HepG2 (cell line): ENCODE measurements at regions not wholly inside any gene's neighbourhood (a gene's known extent, or its start where the extent isn't known, plus 50 kb on each side); places are given as distances from the start of the nearest gene placed in this dataset.

ENCODE experiments used
- ATAC-seq: fragments of 200-7000 bp; cut with Tn5 transposase; 3 replicates; pipeline ENCODE4 v1.9.1; 2020; ENCODE audit warnings: mild to moderate bottlenecking, moderate library complexity
- BruUV-seq: library from RNA; stranded (reverse); fragments of 400-500 nt; replicated peaks from 2 replicates; lab custom pipeline; 2021; lab: Mats Ljungman, UMichigan
- CTCF ChIA-PET: fragments of 300-600 bp; formaldehyde crosslinking; extraction: SDS; loops from one replicate; lab custom pipeline; 2021; ENCODE audit warnings: low total read pairs, inconsistent platforms, low intra/inter-chr PET ratio; lab: Yijun Ruan, JAX
- POLR2A ChIA-PET: fragments of 350-600 bp; sonication (Branson Sonifier 250); formaldehyde crosslinking; loops from one replicate; lab custom pipeline; 2020; ENCODE audit warnings: antibody characterized with exemption, inconsistent platforms; lab: Yijun Ruan, JAX
- DNase-seq: peaks from one replicate; pipeline ENCODE4 v3.0.0-alpha.2; 2015; ENCODE audit warnings: low spot score
- FAIRE-seq: peaks from 3 replicates; lab custom pipeline; 2011; peaks lifted over from hg19 to GRCh38; lab: Jason Lieb, UNC
- H2AFZ ChIP-seq: one replicate; pipeline ENCODE4 v1.6.1; 2011; ENCODE audit warnings: low read length, inconsistent platforms
- H3K27ac ChIP-seq: fragments of 300-600 bp; 3 replicates; pipeline ENCODE4 v1.8.0; 2011; ENCODE audit warnings: mixed run types, mild to moderate bottlenecking, mixed read lengths, low read length, inconsistent platforms; ENCODE audit not compliant: insufficient read depth; ENCODE audit errors: extremely low read length
- H3K27me3 ChIP-seq, 2 experiments: fragments of 200-600 bp in 1 of 2; 2 replicates in 1 of 2; 3 replicates in 1 of 2; pipeline versions ENCODE4 v1.6.0 to v1.8.0; 2011; ENCODE audit warnings: low read length in 2 of 2, mild to moderate bottlenecking in 2 of 2, moderate library complexity in 2 of 2, inconsistent platforms in 1 of 2; ENCODE audit not compliant: insufficient read depth in 2 of 2, control insufficient read depth in 1 of 2
- H3K36me3 ChIP-seq, 2 experiments: fragments of 200-600 bp in 1 of 2; replicated peaks in 1 of 2; 2 replicates in 1 of 2; 3 replicates in 1 of 2; pipeline versions ENCODE4 v1.5.1 to v1.8.0; 2011; ENCODE audit warnings: low read length in 2 of 2, inconsistent platforms in 1 of 2; ENCODE audit not compliant: insufficient read depth in 2 of 2, control insufficient read depth in 1 of 2
- H3K4me1 ChIP-seq: 2 replicates; pipeline ENCODE4 v1.5.1; 2012; ENCODE audit warnings: low read length, inconsistent platforms; ENCODE audit not compliant: insufficient read depth
- H3K4me2 ChIP-seq: 2 replicates; pipeline ENCODE4 v1.6.0; 2011; ENCODE audit warnings: low read depth, low read length, inconsistent platforms
- H3K4me3 ChIP-seq, 3 experiments: fragments of 200-600 bp in 1 of 3; sonication (generic), shearing (Covaris generic) in 1 of 3; replicated peaks in 1 of 3; 2 replicates each; pipeline ENCODE4 v1.5.1; 2011 to 2016; ENCODE audit warnings: low read length in 3 of 3, inconsistent platforms in 2 of 3, low read depth in 2 of 3, mild to moderate bottlenecking in 2 of 3, control low read depth in 1 of 3, mixed read lengths in 1 of 3; ENCODE audit not compliant: insufficient read depth in 1 of 3
- H3K79me2 ChIP-seq: one replicate; pipeline ENCODE4 v1.6.1; 2011; ENCODE audit warnings: low read length, inconsistent platforms; ENCODE audit not compliant: insufficient read depth
- H3K9ac ChIP-seq: 2 replicates; pipeline ENCODE4 v1.6.0; 2011; ENCODE audit warnings: mild to moderate bottlenecking, low read depth, low read length, inconsistent platforms; ENCODE audit not compliant: insufficient read depth
- H3K9me3 ChIP-seq: 2 replicates; pipeline ENCODE4 v1.5.1; 2012; ENCODE audit warnings: mild to moderate bottlenecking, low read length
- H4K20me1 ChIP-seq: 2 replicates; pipeline ENCODE4 v1.6.0; 2011; ENCODE audit warnings: inconsistent platforms, mild to moderate bottlenecking, low read length, moderate library complexity; ENCODE audit not compliant: insufficient read depth
- FOXP1 ChIP-seq, 2 experiments: fragments of 450-650 bp in 1 of 2; IDR thresholded peaks; 2 replicates each; pipeline ENCODE4 v1.6.1; 2017 to 2018; ENCODE audit warnings: antibody characterized with exemption in 1 of 2
- JARID2 ChIP-seq: sonication (generic); formaldehyde crosslinking; IDR thresholded peaks from 2 replicates; pipeline ENCODE4 v1.8.1; 2023; ENCODE audit warnings: missing genetic modification reagents, inconsistent platforms; ENCODE audit not compliant: insufficient replicate concordance
- JUND ChIP-seq: sonication (generic); formaldehyde crosslinking; IDR thresholded peaks from 2 replicates; pipeline ENCODE4 v1.8.0; 2022; ENCODE audit warnings: mild to moderate bottlenecking, missing genetic modification reagents
- MEIS2 ChIP-seq: sonication (generic); formaldehyde crosslinking; IDR thresholded peaks from 2 replicates; pipeline ENCODE4 v1.9.0; 2021; ENCODE audit warnings: mild to moderate bottlenecking, missing genetic modification reagents
- MXI1 ChIP-seq: IDR thresholded peaks from 3 replicates; pipeline ENCODE4 v1.6.1; 2012; ENCODE audit warnings: low read depth, low read length, inconsistent platforms, borderline replicate concordance
- NONO ChIP-seq, 2 experiments: fragments of 450-650 bp in 1 of 2; sonication (generic) in 1 of 2; formaldehyde crosslinking in 1 of 2; IDR thresholded peaks in 1 of 2; conservative IDR thresholded peaks in 1 of 2; 2 replicates each; pipeline versions ENCODE4 v1.6.1 to v1.8.0; 2017 to 2022; ENCODE audit warnings: mild to moderate bottlenecking in 1 of 2, missing genetic modification reagents in 1 of 2, moderate library complexity in 1 of 2
- PPARG ChIP-seq: conservative IDR thresholded peaks from 2 replicates; pipeline ENCODE4 v1.6.1; 2016; ENCODE audit warnings: missing biosample characterization, missing genetic modification reagents
- PTBP1 ChIP-seq: fragments of 200-400 bp; formaldehyde crosslinking; IDR thresholded peaks from 2 replicates; pipeline ENCODE4 v1.6.1; 2018; ENCODE audit warnings: low read length, low read depth; ENCODE audit not compliant: poor library complexity, severe bottlenecking
- ZEB1 ChIP-seq: IDR thresholded peaks from 2 replicates; pipeline ENCODE4 v1.6.1; 2012; ENCODE audit warnings: mild to moderate bottlenecking, low read depth, inconsistent platforms; ENCODE audit not compliant: insufficient replicate concordance
- ZNF501 ChIP-seq: sonication (generic); formaldehyde crosslinking; IDR thresholded peaks from 2 replicates; pipeline ENCODE4 v1.5.1; 2020; ENCODE audit warnings: mild to moderate bottlenecking, moderate library complexity, missing genetic modification reagents
- ZNF614 ChIP-seq: IDR thresholded peaks from 2 replicates; pipeline ENCODE4 v1.6.1; 2018; ENCODE audit warnings: missing biosample characterization, missing genetic modification reagents, inconsistent platforms, borderline replicate concordance
- ZNF615 ChIP-seq: sonication (generic); formaldehyde crosslinking; IDR thresholded peaks from 2 replicates; pipeline ENCODE4 v1.5.0; 2020; ENCODE audit warnings: mild to moderate bottlenecking, missing genetic modification reagents, borderline replicate concordance
- WGBS: methylation state at CpG from one replicate; pipeline ENCODE4 v1.1.6; 2017; ENCODE audit warnings: low lambda C conversion rate; 5-methylcytosine and 5-hydroxymethylcytosine counted together
- in situ Hi-C: cut with HindIII; loops from 2 replicates; pipeline ENCODE4 v1.10.0; 2017; ENCODE audit warnings: low pct_unique_long_range_greater_than_20kb; ENCODE audit not compliant: extremely low pct_ligation_motif_present
- intact Hi-C: fragments of 100-400 bp; cut with micrococcal nuclease; formaldehyde crosslinking; loops from one replicate; pipeline ENCODE4 v1.10.0; 2022; ENCODE audit not compliant: unreplicated experiment
- TF ChIP-seq, protein P1 (sequence below): sonication (generic); formaldehyde crosslinking; IDR thresholded peaks from 2 replicates; pipeline ENCODE4 v1.5.1; 2020; ENCODE audit warnings: missing genetic modification reagents, mild to moderate bottlenecking, borderline replicate concordance
- TF ChIP-seq, protein P2 (sequence below): sonication (generic); formaldehyde crosslinking; IDR thresholded peaks from 2 replicates; pipeline ENCODE4 v1.4.0; 2020; ENCODE audit warnings: missing genetic modification reagents
- TF ChIP-seq, protein P3 (sequence below): sonication (generic); formaldehyde crosslinking; IDR thresholded peaks from 2 replicates; pipeline ENCODE4 v1.5.0; 2020; ENCODE audit warnings: mild to moderate bottlenecking, missing genetic modification reagents, moderate library complexity
- TF ChIP-seq, protein P4 (sequence below): sonication (generic); formaldehyde crosslinking; IDR thresholded peaks from 2 replicates; pipeline ENCODE4 v1.5.0; 2020; ENCODE audit warnings: missing genetic modification reagents

DNA sequence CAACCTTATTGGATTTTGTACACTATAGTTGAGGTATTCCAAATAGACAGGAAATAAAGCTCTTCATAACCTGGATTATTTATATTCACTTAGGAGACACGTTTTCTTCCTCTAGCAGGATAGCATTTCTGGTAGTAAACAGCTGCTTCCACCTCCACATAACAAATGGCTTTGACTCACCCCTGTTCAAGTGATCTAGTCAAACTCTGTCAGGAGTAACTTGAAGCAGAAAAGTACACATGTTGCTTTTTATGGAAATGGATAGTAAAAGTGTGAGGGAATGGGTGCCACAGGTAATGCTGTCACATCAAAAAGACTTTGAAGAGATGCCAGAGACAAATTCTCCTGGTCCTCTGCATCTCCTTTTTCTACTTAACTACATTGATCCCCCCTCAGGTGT, 258.7 kb upstream of the SLC7A11 start:
- BruUV-seq: no TSS peak
- no peak for ATAC-seq
- WGBS: 0% methylated on average over 1 of the region's 1 CpG

DNA sequence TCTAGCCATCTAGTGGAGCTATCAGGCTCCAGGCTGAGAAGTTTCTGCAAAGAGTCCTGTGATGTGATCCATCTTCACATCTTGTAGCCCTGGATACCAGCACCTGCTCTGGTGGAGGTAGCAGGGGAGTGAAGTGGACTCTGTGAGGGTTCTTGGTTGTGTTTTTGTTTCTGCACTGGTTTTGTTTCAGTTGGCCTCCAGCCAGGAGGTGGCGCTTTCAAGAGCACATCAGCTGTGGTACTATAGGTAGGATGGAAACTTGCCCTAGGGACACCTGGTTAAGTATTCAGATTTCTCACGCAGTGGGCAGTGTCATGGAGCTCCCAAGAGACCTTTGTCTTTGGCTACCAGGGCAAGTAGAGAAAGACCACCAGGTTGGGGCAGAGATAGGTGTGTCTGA, 257.5 kb upstream of the SLC7A11 start:
- ChIA-PET CTCF (no interaction called here), POLR2A (no interaction called here)
- no peak for DNase-seq
- H3K4me2 ChIP-seq: no peak overlapping the region
- 0 out of 2 replicates have a peak, but pooled peaks cover 3% of the 10 kb centered on the region for H3K9me3 ChIP-seq
- no peaks in the 10 kb centered on the region for H3K4me1 ChIP-seq
- intact Hi-C loops: loop anchor here (1.0 to 10.0 kb wide), 2 partner anchors 182 to 275 kb away; no protein-coding TSS in a partner anchor
- no peak overlapping the region for H3K27ac ChIP-seq
- no peak overlapping the region for H3K9ac ChIP-seq
- no peaks in the 10 kb centered on the region for H3K36me3 ChIP-seq
- H3K27me3 ChIP-seq: no peaks in the 10 kb centered on the region
- FAIRE-seq: no peak
- H3K79me2 ChIP-seq: no peaks in the 10 kb centered on the region
- in situ Hi-C loops: loop anchor here (25.0 kb wide), 1 partner anchor 462 kb away; no protein-coding TSS in a partner anchor
- BruUV-seq: no TSS peak
- ATAC-seq: no peak
- WGBS: 5% methylated on average over 2 of the region's 2 CpGs
- H2AFZ ChIP-seq: no peak overlapping the region
- no peak overlapping the region for H3K4me3 ChIP-seq
- no peaks in the 10 kb centered on the region for H4K20me1 ChIP-seq
- no peak for TF ChIP-seq FOXP1 (IDR thresholded peaks at IDR 0.05)
- no peak for TF ChIP-seq FOXP1 (CRISPR knock-in tag; IDR thresholded peaks at IDR 0.05)
- TF ChIP-seq JARID2 (CRISPR knock-in tag): no peak
- TF ChIP-seq, protein P1, sequence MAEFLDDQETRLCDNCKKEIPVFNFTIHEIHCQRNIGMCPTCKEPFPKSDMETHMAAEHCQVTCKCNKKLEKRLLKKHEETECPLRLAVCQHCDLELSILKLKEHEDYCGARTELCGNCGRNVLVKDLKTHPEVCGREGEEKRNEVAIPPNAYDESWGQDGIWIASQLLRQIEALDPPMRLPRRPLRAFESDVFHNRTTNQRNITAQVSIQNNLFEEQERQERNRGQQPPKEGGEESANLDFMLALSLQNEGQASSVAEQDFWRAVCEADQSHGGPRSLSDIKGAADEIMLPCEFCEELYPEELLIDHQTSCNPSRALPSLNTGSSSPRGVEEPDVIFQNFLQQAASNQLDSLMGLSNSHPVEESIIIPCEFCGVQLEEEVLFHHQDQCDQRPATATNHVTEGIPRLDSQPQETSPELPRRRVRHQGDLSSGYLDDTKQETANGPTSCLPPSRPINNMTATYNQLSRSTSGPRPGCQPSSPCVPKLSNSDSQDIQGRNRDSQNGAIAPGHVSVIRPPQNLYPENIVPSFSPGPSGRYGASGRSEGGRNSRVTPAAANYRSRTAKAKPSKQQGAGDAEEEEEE (CRISPR knock-in tag): no peak
- TF ChIP-seq, protein P2, sequence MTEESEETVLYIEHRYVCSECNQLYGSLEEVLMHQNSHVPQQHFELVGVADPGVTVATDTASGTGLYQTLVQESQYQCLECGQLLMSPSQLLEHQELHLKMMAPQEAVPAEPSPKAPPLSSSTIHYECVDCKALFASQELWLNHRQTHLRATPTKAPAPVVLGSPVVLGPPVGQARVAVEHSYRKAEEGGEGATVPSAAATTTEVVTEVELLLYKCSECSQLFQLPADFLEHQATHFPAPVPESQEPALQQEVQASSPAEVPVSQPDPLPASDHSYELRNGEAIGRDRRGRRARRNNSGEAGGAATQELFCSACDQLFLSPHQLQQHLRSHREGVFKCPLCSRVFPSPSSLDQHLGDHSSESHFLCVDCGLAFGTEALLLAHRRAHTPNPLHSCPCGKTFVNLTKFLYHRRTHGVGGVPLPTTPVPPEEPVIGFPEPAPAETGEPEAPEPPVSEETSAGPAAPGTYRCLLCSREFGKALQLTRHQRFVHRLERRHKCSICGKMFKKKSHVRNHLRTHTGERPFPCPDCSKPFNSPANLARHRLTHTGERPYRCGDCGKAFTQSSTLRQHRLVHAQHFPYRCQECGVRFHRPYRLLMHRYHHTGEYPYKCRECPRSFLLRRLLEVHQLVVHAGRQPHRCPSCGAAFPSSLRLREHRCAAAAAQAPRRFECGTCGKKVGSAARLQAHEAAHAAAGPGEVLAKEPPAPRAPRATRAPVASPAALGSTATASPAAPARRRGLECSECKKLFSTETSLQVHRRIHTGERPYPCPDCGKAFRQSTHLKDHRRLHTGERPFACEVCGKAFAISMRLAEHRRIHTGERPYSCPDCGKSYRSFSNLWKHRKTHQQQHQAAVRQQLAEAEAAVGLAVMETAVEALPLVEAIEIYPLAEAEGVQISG (CRISPR knock-in tag): peak; percentile 61
- TF ChIP-seq, protein P3, sequence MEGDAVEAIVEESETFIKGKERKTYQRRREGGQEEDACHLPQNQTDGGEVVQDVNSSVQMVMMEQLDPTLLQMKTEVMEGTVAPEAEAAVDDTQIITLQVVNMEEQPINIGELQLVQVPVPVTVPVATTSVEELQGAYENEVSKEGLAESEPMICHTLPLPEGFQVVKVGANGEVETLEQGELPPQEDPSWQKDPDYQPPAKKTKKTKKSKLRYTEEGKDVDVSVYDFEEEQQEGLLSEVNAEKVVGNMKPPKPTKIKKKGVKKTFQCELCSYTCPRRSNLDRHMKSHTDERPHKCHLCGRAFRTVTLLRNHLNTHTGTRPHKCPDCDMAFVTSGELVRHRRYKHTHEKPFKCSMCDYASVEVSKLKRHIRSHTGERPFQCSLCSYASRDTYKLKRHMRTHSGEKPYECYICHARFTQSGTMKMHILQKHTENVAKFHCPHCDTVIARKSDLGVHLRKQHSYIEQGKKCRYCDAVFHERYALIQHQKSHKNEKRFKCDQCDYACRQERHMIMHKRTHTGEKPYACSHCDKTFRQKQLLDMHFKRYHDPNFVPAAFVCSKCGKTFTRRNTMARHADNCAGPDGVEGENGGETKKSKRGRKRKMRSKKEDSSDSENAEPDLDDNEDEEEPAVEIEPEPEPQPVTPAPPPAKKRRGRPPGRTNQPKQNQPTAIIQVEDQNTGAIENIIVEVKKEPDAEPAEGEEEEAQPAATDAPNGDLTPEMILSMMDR (CRISPR knock-in tag): peak; percentile 31
- TF ChIP-seq PTBP1: no peak

More for the DNA sequence above, 258.7 kb upstream of the SLC7A11 start:
- intact Hi-C loops (no loop called here), in situ Hi-C loops (loop anchor here (25.0 kb wide), 1 partner anchor 464 kb away; no protein-coding TSS in a partner anchor)
- FAIRE-seq: no peak
- Histone ChIP-seq H3K27me3 (no peaks in the 10 kb centered on the region), H2AFZ (no peak overlapping the region), H3K4me2 (no peak overlapping the region), H4K20me1 (no peaks in the 10 kb centered on the region), H3K79me2 (no peaks in the 10 kb centered on the region), H3K9ac (no peak overlapping the region), H3K9me3 (0 out of 2 replicates have a peak, but pooled peaks cover 3% of the 10 kb centered on the region), H3K4me3 (no peak overlapping the region), H3K36me3 (no peaks in the 10 kb centered on the region), H3K4me1 (no peaks in the 10 kb centered on the region), H3K27ac (no peak overlapping the region)
- ChIA-PET POLR2A (no interaction called here), CTCF (no interaction called here)
- TF ChIP-seq, protein P4, sequence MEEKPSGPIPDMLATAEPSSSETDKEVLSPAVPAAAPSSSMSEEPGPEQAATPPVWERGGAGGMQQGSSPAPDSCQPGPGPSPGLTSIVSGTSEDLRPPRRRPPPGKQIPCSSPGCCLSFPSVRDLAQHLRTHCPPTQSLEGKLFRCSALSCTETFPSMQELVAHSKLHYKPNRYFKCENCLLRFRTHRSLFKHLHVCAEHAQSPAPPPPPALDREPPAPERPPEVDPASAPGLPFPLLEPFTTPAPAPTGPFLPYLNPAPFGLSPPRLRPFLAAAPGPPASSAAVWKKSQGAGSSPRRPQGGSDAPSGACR (CRISPR knock-in tag): no peak
- TF ChIP-seq NONO (IDR thresholded peaks at IDR 0.05) (no peak), NONO (CRISPR knock-in tag; conservative IDR thresholded peaks at IDR 0.05) (no peak), ZEB1 (no peak), ZNF615 (no peak), MXI1 (no peak), MEIS2 (CRISPR knock-in tag) (no peak), PPARG (no peak), ZNF614 (no peak), ZNF501 (CRISPR knock-in tag) (no peak), JUND (CRISPR knock-in tag) (no peak)
- DNase-seq: no peak
